Liver (tissue), 7 donors: ENCODE measurements at regions not wholly inside any gene's neighbourhood (a gene's known extent, or its start where the extent isn't known, plus 50 kb on each side); places are given as distances from the start of the nearest gene placed in this dataset.

Experiments used
- DNase-seq: peaks from one replicate; pipeline ENCODE4 v3.0.0-alpha.2; 2017; ENCODE audit warnings: low spot score
- H3K27ac ChIP-seq, 2 donors: one replicate each; pipeline ENCODE4 v1.7.0; 2013; ENCODE audit warnings: inconsistent platforms in 2 of 2, low read length in 2 of 2, control low read depth in 1 of 2, low read depth in 1 of 2, mild to moderate bottlenecking in 1 of 2
- H3K27me3 ChIP-seq, 4 donors: one replicate each; pipeline versions ENCODE4 v1.6.1 to v1.7.0; 2013; ENCODE audit warnings: low read length in 3 of 4, inconsistent platforms in 1 of 4, mild to moderate bottlenecking in 1 of 4, moderate library complexity in 1 of 4; ENCODE audit not compliant: control insufficient read depth in 4 of 4, insufficient read depth in 4 of 4
- H3K36me3 ChIP-seq, 4 donors: one replicate each; pipeline versions ENCODE4 v1.6.1 to v1.7.0; 2013; ENCODE audit warnings: low read length in 3 of 4, mild to moderate bottlenecking in 3 of 4, low read depth in 1 of 4, moderate library complexity in 1 of 4; ENCODE audit not compliant: control insufficient read depth in 4 of 4, insufficient read depth in 3 of 4
- H3K4me1 ChIP-seq, 4 donors: one replicate each; pipeline versions ENCODE4 v1.6.1 to v1.7.0; 2013; ENCODE audit warnings: low read length in 3 of 4, mild to moderate bottlenecking in 3 of 4, moderate library complexity in 1 of 4; ENCODE audit not compliant: control insufficient read depth in 4 of 4, insufficient read depth in 4 of 4
- H3K4me3 ChIP-seq, 3 donors: one replicate each; pipeline versions ENCODE4 v1.6.1 to v1.7.0; 2013; ENCODE audit warnings: low read length in 3 of 3, control low read depth in 1 of 3, low read depth in 1 of 3, mild to moderate bottlenecking in 1 of 3
- H3K9ac ChIP-seq, 2 donors: one replicate each; pipeline ENCODE4 v1.7.0; 2013; ENCODE audit warnings: low read length in 2 of 2, mild to moderate bottlenecking in 2 of 2, moderate library complexity in 2 of 2, control low read depth in 1 of 2, low read depth in 1 of 2
- H3K9me3 ChIP-seq, 4 donors: one replicate each; pipeline versions ENCODE4 v1.6.1 to v1.7.0; 2013; ENCODE audit warnings: low read length in 3 of 4; ENCODE audit not compliant: control insufficient read depth in 4 of 4
- EGR1 ChIP-seq, 2 donors: IDR thresholded peaks; 2 replicates each; pipeline ENCODE4 v1.6.1; 2016 to 2018; ENCODE audit warnings: antibody characterized with exemption in 2 of 2, low read depth in 2 of 2
- FOXA1 ChIP-seq: IDR thresholded peaks from 2 replicates; pipeline ENCODE4 v1.6.1; 2016; ENCODE audit warnings: antibody characterized with exemption
- FOXA2 ChIP-seq: IDR thresholded peaks from 2 replicates; pipeline ENCODE4 v1.6.1; 2016; ENCODE audit warnings: antibody characterized with exemption
- GABPA ChIP-seq, 2 donors: IDR thresholded peaks in 1 of 2; conservative IDR thresholded peaks in 1 of 2; 2 replicates each; pipeline ENCODE4 v1.6.1; 2016; ENCODE audit warnings: antibody characterized with exemption in 2 of 2, mild to moderate bottlenecking in 1 of 2, moderate library complexity in 1 of 2
- HNF4A ChIP-seq, 2 donors: conservative IDR thresholded peaks; 2 replicates each; pipeline ENCODE4 v1.6.1; 2016; ENCODE audit warnings: antibody characterized with exemption in 2 of 2, mild to moderate bottlenecking in 2 of 2
- JUND ChIP-seq, 2 donors: IDR thresholded peaks; 2 replicates each; pipeline ENCODE4 v1.6.1; 2016; ENCODE audit warnings: antibody characterized with exemption in 2 of 2
- MAX ChIP-seq: IDR thresholded peaks from 2 replicates; pipeline ENCODE4 v1.6.1; 2016; ENCODE audit warnings: antibody characterized with exemption
- NR2F2 ChIP-seq: IDR thresholded peaks from 2 replicates; pipeline ENCODE4 v1.6.1; 2016; ENCODE audit warnings: antibody characterized with exemption
- RAD21 ChIP-seq, 2 donors: IDR thresholded peaks; 2 replicates each; pipeline ENCODE4 v1.6.1; 2016; ENCODE audit warnings: antibody characterized with exemption in 2 of 2, mild to moderate bottlenecking in 2 of 2
- RXRA ChIP-seq, 2 donors: IDR thresholded peaks; 2 replicates each; pipeline ENCODE4 v1.6.1; 2017 to 2018; ENCODE audit warnings: antibody characterized with exemption in 2 of 2, mild to moderate bottlenecking in 1 of 2
- SP1 ChIP-seq: IDR thresholded peaks from 2 replicates; pipeline ENCODE4 v1.6.1; 2018; ENCODE audit warnings: antibody characterized with exemption, mild to moderate bottlenecking
- TAF1 ChIP-seq: conservative IDR thresholded peaks from 2 replicates; pipeline ENCODE4 v1.6.1; 2016; ENCODE audit warnings: antibody characterized with exemption, mild to moderate bottlenecking
- YY1 ChIP-seq: IDR thresholded peaks from 2 replicates; pipeline ENCODE4 v1.6.1; 2016; ENCODE audit warnings: antibody characterized with exemption, mild to moderate bottlenecking
- WGBS: extraction: QIAGEN DNeasy Blood & Tissue Kit; methylation state at CpG from one replicate; pipeline ENCODE4 v1.1.7; 2013; 5-methylcytosine and 5-hydroxymethylcytosine counted together
- donor health status: healthy.
- donor health status: healthy.
- donor health status: healthy.
- donor health status: healthy.

- TF ChIP-seq RXRA (IDR thresholded peaks at IDR 0.05) (no peak), NR2F2 (no peak), TAF1 (no peak), GABPA (IDR thresholded peaks at IDR 0.05 in 1 of 2, conservative IDR thresholded peaks at IDR 0.05 in 1 of 2) (no peak), JUND (IDR thresholded peaks at IDR 0.05) (no peak), MAX (no peak), YY1 (no peak)
- no peaks in the 10 kb centered on the region for H3K27me3 ChIP-seq
- no peaks in the 10 kb centered on the region for H3K4me1 ChIP-seq
- H3K27ac ChIP-seq, result no peak overlapping the region
- no peak overlapping the region for H3K4me3 ChIP-seq
- H3K9me3 ChIP-seq, result no peaks in the 10 kb centered on the region
- H3K9ac ChIP-seq, result no peak overlapping the region
- DNase-seq, result no peak
- H3K36me3 ChIP-seq, result no peaks in the 10 kb centered on the region
- 59% methylated on average over 8 of the region's 8 CpGs for WGBS
These were observed 211.7 kb upstream of the NFE2L3 start for GRCh38 chr7:25940086-25940906.

GRCh38 chr7:25944777-25945515 lies 207.1 kb upstream of the NFE2L3 start:
- DNase-seq, result no peak
- H3K9ac ChIP-seq, result no peak overlapping the region
- no peaks in the 10 kb centered on the region for H3K36me3 ChIP-seq
- TF ChIP-seq FOXA2 (no peak), HNF4A (conservative IDR thresholded peaks at IDR 0.05) (no peak), RAD21 (IDR thresholded peaks at IDR 0.05) (no peak), NR2F2 (no peak), JUND (IDR thresholded peaks at IDR 0.05) (no peak), MAX (no peak), RXRA (IDR thresholded peaks at IDR 0.05) (no peak), YY1 (no peak)
- no peaks in the 10 kb centered on the region for H3K27me3 ChIP-seq
- H3K9me3 ChIP-seq, result no peaks in the 10 kb centered on the region
- peaks cover 4 to 12% (median 9%) of the 10 kb centered on the region in 4 donors for H3K4me1 ChIP-seq
- WGBS, result 59% methylated on average over 8 of the region's 8 CpGs
- H3K27ac ChIP-seq, result no peak overlapping the region
- no peak overlapping the region for H3K4me3 ChIP-seq

GRCh38 chr7:25945608-25946007 lies 206.4 kb upstream of the NFE2L3 start:
- H3K36me3 ChIP-seq, result no peaks in the 10 kb centered on the region
- DNase-seq, result no peak
- no peaks in the 10 kb centered on the region for H3K27me3 ChIP-seq
- peaks cover 4 to 12% (median 9%) of the 10 kb centered on the region in 4 donors for H3K4me1 ChIP-seq
- H3K4me3 ChIP-seq, result no peak overlapping the region
- no peak overlapping the region for H3K9ac ChIP-seq
- H3K27ac ChIP-seq, result no peak overlapping the region
- no peaks in the 10 kb centered on the region for H3K9me3 ChIP-seq
- no peak for TF ChIP-seq FOXA1
- TF ChIP-seq EGR1 (IDR thresholded peaks at IDR 0.05; ENCODE audit: low read depth in 2 of 2), result no peak
- no peak for TF ChIP-seq RAD21 (IDR thresholded peaks at IDR 0.05)
- TF ChIP-seq NR2F2, result no peak
- no peak for TF ChIP-seq YY1
- TF ChIP-seq TAF1, result no peak
- TF ChIP-seq SP1, result no peak
- no peak for TF ChIP-seq FOXA2
